HAP-1 (cell line): ENCODE measurements at regions not wholly inside any gene's neighbourhood (a gene's known extent, or its start where the extent isn't known, plus 50 kb on each side); places are given as distances from the start of the nearest gene placed in this dataset.

Experiments used
- DNase-seq, 2 experiments: peaks; one replicate each; pipeline ENCODE4 v3.0.0-alpha.2; 2016 to 2020; ENCODE audit warnings: low spot score in 2 of 2
- H3K27me3 ChIP-seq: fragments of 250-450 bp; sonication (Bioruptor Pico); 2 replicates; pipeline ENCODE4 v1.5.1; 2020; ENCODE audit warnings: low read depth, mild to moderate bottlenecking, moderate library complexity
- H3K36me3 ChIP-seq: fragments of 250-450 bp; sonication (Bioruptor Pico); replicated peaks from 2 replicates; pipeline ENCODE4 v1.5.1; 2020; ENCODE audit warnings: mild to moderate bottlenecking
- H3K4me1 ChIP-seq: fragments of 250-450 bp; sonication (Bioruptor Pico); 2 replicates; pipeline ENCODE4 v1.5.1; 2020; ENCODE audit warnings: mild to moderate bottlenecking
- H3K4me3 ChIP-seq: fragments of 250-450 bp; sonication (Bioruptor Pico); 2 replicates; pipeline ENCODE4 v1.5.1; 2020; ENCODE audit warnings: mild to moderate bottlenecking, moderate library complexity
- H3K9me3 ChIP-seq: fragments of 250-450 bp; sonication (Bioruptor Pico); 2 replicates; pipeline ENCODE4 v1.5.1; 2020; ENCODE audit warnings: mild to moderate bottlenecking, moderate library complexity
- in situ Hi-C: fragments of 300-500 bp; cut with MboI; formaldehyde crosslinking; loops from 3 replicates; pipeline ENCODE4 v1.14.3; 2020; ENCODE audit warnings: low sequenced_read_pairs, inconsistent platforms, mixed read lengths

DNA sequence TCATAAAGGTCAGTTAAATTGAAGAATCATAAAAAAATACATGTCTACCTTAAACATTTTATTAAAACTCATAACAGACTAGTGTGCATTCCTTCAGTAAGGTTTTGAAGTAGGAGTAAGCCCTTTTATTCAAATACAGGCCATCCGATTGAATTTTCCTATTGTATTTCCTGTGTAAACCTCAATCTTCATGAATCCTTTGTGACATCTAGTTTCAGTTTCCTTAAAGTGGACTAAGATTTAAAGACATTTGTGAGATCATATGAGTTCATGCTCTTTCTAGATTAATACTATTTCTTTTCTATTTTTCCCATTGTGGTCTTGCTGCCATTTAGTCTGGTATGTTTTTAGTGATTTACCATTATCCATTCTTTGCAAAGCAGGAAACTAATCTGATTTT, 644.7 kb upstream of the BOD1L1 start:
- Histone ChIP-seq H3K36me3 (no peaks in the 10 kb centered on the region), H3K27me3 (no peaks in the 10 kb centered on the region), H3K9me3 (no peaks in the 10 kb centered on the region), H3K4me1 (no peaks in the 10 kb centered on the region), H3K4me3 (no peak overlapping the region)
- no peak for DNase-seq
- in situ Hi-C loops, result no loop called here

DNA sequence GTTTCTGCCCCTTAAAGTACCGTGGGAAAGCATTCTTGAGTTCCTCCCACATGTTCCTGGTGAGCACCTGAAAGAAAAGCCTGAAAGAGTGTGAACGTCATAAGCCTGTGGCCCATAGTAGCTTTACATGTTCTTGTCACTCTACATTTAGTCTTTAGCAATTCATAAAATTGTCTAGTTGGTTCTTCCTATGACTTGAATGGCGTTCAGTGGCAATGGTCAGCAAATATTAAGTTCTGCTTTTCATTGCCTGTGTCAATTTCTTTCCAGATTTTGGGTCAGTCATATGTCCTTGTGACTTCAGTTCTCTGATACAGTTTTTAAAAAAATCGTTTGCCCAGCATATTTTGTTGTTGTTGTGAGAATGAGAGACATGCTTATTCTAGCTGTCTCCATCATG, 650.0 kb upstream of the BOD1L1 start:
- H3K9me3 ChIP-seq, result no peaks in the 10 kb centered on the region
- in situ Hi-C loops, result no loop called here

DNA sequence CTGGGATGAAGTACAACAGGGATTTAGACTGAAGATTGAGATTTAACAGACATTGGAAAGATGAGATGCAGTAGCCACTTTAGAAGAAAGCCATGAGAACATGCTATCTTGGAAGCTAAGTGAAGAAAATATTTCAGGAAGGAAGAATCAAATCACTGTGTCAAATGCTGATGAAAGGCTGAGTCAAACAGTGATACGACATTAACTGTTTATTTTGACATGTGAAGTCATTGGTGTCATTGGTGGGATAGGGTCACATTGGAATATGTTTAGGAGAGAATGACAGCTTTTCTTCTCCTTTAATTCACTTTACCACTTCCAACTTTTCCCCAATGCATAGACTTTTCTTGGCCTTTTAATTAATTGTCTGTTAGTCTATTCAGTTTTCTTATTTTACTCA, 653.0 kb upstream of the BOD1L1 start:
- no peaks in the 10 kb centered on the region for H3K4me1 ChIP-seq
- DNase-seq, result no peak
- H3K4me3 ChIP-seq, result no peak overlapping the region
- H3K36me3 ChIP-seq, result no peaks in the 10 kb centered on the region
- no peaks in the 10 kb centered on the region for H3K9me3 ChIP-seq
- in situ Hi-C loops, result no loop called here
- no peaks in the 10 kb centered on the region for H3K27me3 ChIP-seq

More for the DNA sequence above, 650.0 kb upstream of the BOD1L1 start:
- no peaks in the 10 kb centered on the region for H3K27me3 ChIP-seq
- no peaks in the 10 kb centered on the region for H3K36me3 ChIP-seq
- H3K4me1 ChIP-seq, result no peaks in the 10 kb centered on the region
- H3K4me3 ChIP-seq, result no peak overlapping the region
- no peak for DNase-seq

DNA sequence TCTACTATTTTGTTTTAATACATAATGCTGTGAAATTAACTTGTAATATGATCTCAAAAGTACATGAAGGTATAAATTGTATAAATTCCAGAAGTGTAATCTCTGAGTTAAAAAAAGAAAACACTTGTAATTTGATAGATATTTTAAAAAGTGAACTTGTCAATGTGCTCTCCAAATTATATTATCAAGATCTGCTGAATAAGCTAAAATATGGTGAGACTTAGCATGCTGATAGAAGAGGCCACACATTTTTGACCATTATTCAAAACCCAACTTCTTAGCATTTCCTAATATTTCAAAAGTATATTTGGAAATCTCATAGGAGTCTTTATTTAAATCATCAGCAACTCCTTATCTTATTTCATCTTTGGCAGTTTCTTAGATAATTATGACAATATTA, 657.1 kb upstream of the BOD1L1 start:
- H3K27me3 ChIP-seq, result no peaks in the 10 kb centered on the region
- no peaks in the 10 kb centered on the region for H3K4me1 ChIP-seq
- H3K9me3 ChIP-seq, result no peaks in the 10 kb centered on the region
- in situ Hi-C loops, result no loop called here
- H3K36me3 ChIP-seq, result no peaks in the 10 kb centered on the region
- no peak for DNase-seq
- H3K4me3 ChIP-seq, result no peak overlapping the region

DNA sequence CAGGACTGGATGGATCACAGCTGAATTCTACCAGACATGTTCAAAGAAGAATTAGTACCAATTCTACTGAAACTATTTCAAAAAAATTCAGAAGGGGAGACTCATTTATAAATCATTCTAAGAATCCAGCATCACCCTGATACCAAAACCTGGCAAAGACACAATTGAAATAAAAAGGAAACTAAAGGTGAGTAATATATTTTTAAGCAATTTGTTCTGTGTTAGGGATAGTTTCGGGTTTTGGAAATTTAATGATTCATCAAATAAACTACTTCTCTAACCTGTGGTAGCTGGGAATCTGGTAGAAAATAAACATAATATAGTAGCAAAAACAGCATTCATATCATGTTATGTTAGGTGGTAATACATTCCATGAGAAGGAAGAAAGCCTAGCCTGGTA, 662.2 kb upstream of the BOD1L1 start:
- in situ Hi-C loops, result no loop called here
- no peaks in the 10 kb centered on the region for H3K27me3 ChIP-seq
- DNase-seq, result no peak

DNA sequence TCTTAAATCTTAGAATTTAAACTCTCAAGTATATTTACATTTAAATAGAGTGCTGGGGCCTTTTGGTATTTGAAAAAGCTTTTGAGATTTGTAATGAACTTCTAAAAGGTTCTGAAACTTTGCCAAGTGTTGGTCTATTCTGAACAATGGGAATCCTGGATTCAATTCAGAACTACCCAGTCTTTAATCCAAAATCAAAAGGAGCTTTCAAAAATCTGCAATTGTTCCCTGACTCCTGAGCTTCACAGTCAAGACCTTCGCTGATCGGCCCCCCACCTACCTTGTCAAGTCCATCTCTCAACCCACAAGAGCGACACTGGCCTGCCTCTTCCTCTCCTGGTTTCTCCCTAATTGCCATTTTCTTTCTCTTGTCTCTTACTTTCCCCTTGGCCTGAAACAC, 666.1 kb upstream of the BOD1L1 start:
- in situ Hi-C loops, result no loop called here
- no peaks in the 10 kb centered on the region for H3K27me3 ChIP-seq
- DNase-seq, result peak; percentile 18 to 44
- H3K4me3 ChIP-seq, result no peak overlapping the region
- no peaks in the 10 kb centered on the region for H3K4me1 ChIP-seq
- no peaks in the 10 kb centered on the region for H3K9me3 ChIP-seq
- no peaks in the 10 kb centered on the region for H3K36me3 ChIP-seq

More for the DNA sequence above, 662.2 kb upstream of the BOD1L1 start:
- Histone ChIP-seq H3K36me3 (no peaks in the 10 kb centered on the region), H3K9me3 (no peaks in the 10 kb centered on the region), H3K4me3 (no peak overlapping the region), H3K4me1 (no peaks in the 10 kb centered on the region)

DNA sequence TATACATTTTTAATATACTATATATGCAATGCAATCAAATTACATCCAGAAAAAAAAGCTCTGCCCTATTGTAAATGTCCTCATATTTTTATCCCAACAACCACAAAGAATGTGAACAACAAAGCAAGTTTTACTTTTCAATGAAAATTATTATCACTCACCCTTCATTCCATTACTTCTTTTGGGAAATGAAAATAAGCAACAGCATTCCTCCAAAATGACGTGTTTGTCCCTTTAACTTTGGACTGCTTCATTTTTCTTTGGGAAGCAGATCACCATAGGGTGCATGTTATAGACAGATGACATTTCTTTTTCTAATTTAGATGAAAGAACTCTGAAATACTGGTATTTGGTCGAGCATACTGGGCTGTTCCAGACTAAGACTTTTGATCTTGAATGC, 667.1 kb upstream of the BOD1L1 start:
- in situ Hi-C loops, result no loop called here
- no peak for DNase-seq

DNA sequence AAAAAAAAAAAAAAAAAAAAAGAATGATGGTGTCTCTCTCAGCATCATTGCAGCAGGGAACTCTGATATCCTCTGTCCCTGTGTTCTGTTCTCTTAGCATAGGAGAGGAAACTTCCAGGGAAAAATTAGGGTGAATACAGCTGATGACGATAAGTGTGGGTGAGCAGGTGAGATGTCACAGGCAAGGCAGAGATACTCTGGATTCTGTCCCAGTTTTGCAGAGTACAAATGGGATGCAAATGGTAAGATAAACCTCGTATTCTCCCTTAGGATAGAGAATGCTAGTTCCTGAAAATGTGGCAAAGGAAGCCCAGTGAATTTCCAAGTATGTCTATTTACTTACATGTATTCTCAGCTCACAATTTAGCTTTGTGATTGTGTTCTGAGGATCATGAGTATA, 671.6 kb upstream of the BOD1L1 start:
- DNase-seq, result no peak
- no peaks in the 10 kb centered on the region for H3K27me3 ChIP-seq
- H3K36me3 ChIP-seq, result no peaks in the 10 kb centered on the region
- in situ Hi-C loops, result no loop called here
- no peaks in the 10 kb centered on the region for H3K9me3 ChIP-seq
- H3K4me1 ChIP-seq, result no peaks in the 10 kb centered on the region
- no peak overlapping the region for H3K4me3 ChIP-seq

More for the DNA sequence above, 667.1 kb upstream of the BOD1L1 start:
- Histone ChIP-seq H3K27me3 (no peaks in the 10 kb centered on the region), H3K9me3 (no peaks in the 10 kb centered on the region), H3K4me3 (no peak overlapping the region), H3K36me3 (no peaks in the 10 kb centered on the region), H3K4me1 (no peaks in the 10 kb centered on the region)

DNA sequence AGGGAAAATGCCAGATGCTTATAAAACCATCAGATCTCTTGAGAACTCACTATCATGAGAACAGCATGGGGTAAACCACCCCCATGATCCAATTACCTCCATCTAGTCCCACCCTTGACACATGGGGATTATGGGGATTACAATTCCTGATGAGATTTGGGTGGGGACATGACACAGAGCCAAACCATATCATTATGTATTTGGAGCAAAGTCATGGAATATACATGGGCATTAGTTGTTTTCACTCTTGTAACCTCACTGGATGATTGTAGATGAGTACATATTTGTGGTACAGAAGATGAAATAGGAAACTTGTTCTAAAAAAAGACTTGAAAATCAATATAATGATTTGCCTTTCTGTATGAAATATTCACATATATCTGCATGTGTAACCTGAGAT, 674.5 kb upstream of the BOD1L1 start:
- H3K36me3 ChIP-seq, result no peaks in the 10 kb centered on the region

DNA sequence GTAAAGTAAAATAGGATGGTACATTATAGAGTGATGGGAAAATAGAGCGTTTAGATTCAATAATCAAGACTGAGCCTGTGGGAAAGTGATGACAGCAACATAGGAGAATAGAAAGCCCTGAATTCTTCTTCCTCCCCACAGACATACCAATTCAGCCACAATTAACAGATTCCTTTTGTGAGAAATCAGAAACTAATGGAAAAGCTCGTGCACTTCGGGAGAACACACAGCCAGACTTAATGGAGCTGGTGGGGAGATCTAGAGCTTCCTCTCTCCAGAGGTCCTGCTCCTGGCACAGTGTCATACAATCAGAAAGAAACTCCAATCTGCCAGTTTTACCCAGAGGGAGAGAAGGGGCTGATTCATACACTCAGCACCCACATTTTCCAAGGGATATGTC, 676.3 kb upstream of the BOD1L1 start:
- DNase-seq, result no peak
- Histone ChIP-seq H3K9me3 (no peaks in the 10 kb centered on the region), H3K36me3 (no peaks in the 10 kb centered on the region), H3K4me3 (no peak overlapping the region), H3K4me1 (no peaks in the 10 kb centered on the region), H3K27me3 (no peaks in the 10 kb centered on the region)
- in situ Hi-C loops, result no loop called here

More for the DNA sequence above, 674.5 kb upstream of the BOD1L1 start:
- Histone ChIP-seq H3K4me1 (no peaks in the 10 kb centered on the region), H3K4me3 (no peak overlapping the region), H3K27me3 (no peaks in the 10 kb centered on the region), H3K9me3 (no peaks in the 10 kb centered on the region)
- in situ Hi-C loops, result no loop called here
- DNase-seq, result no peak

DNA sequence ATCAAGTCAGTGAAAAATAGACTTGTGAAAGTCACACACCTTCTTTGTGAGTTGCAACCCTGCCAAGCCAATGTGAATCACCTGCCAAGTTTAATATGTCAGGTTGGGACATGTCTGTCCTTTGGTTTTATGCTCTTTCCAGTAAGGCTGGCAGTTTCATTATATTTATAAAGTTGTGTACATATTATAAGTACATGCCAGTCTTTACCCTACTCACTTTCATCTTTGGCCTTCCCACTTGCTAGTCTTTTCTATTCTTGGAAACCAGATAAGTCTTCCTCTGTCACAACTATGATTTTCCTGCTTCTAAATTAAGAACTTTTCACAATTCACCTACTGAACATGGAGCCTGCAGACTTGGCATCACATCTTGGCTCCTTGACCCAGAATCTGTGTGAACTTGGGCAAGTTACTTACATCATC, 680.7 kb upstream of the BOD1L1 start:
- H3K4me1 ChIP-seq, result no peaks in the 10 kb centered on the region
- DNase-seq, result no peak
- H3K27me3 ChIP-seq, result no peaks in the 10 kb centered on the region
- no peaks in the 10 kb centered on the region for H3K36me3 ChIP-seq
- no peaks in the 10 kb centered on the region; the same call in 1 of the 2 replicates for H3K9me3 ChIP-seq
- in situ Hi-C loops, result no loop called here
- no peak overlapping the region for H3K4me3 ChIP-seq

DNA sequence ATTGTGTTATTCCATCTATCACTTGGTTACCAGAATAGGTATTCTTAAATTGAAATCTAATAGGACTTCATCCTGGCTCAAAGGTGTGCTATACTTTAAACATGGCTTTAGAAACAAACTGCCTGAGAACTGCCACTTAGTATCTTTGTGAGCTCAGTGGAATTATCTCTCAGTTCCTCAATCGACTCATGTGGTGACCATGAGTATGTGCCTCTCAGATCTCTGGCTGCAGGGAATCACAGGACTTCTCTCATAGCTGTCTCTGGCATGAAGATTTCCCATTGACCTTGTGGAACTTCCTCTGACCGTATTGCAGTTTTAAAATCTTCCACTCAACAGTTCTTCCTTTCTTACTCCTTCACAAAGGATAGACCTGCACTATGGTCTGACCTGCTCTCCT, 681.9 kb upstream of the BOD1L1 start:
- Histone ChIP-seq H3K27me3 (no peaks in the 10 kb centered on the region), H3K4me1 (no peaks in the 10 kb centered on the region), H3K36me3 (no peaks in the 10 kb centered on the region), H3K4me3 (no peak overlapping the region), H3K9me3 (no peaks in the 10 kb centered on the region; the same call in 1 of the 2 replicates)
- in situ Hi-C loops, result no loop called here
- DNase-seq, result no peak

DNA sequence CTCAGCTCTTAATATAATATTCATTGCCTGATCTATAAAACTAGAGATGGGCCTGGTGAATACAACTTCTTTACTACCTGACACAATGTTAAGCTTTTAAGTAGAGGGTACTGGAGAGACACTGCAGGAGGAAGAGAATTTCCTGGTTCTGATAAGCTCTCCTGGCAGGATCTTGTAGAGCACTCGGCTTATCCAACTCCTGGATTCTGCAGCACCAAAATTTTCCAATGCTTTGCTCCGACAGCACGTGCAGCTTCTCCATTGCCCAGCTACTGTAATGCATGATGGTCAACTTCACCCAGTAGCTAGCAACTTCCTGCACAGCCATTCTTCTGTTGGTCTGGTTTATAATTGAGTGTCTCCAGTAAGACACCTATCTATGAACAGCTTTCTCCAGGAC, 686.2 kb upstream of the BOD1L1 start:
- no peak overlapping the region for H3K4me3 ChIP-seq
- no peaks in the 10 kb centered on the region for H3K4me1 ChIP-seq
- no peaks in the 10 kb centered on the region; the same call in 1 of the 2 replicates for H3K9me3 ChIP-seq
- in situ Hi-C loops, result no loop called here
- no peaks in the 10 kb centered on the region for H3K36me3 ChIP-seq
- no peak for DNase-seq
- H3K27me3 ChIP-seq, result no peaks in the 10 kb centered on the region

DNA sequence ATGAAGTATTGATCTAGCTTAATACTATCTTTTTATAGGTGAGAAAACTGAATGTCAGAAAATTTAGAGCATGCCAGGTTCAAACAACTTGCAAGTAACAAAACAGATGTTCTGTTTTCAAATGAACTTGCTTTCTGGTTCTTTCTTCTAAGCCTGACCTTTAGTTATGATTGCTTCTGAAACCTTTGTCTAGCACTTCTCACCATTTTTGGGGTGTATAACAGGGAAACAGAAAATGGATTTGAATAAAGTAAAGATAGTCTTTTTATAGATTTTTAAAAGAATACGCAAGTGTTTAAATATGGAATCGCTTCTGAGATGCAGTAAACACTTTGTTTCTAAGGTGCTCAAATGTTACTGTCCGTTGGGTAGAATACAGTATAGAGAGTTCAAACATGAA, 687.2 kb upstream of the CPEB2 start:
- Histone ChIP-seq H3K36me3 (no peaks in the 10 kb centered on the region), H3K27me3 (no peaks in the 10 kb centered on the region), H3K4me1 (no peaks in the 10 kb centered on the region), H3K4me3 (no peak overlapping the region), H3K9me3 (no peaks in the 10 kb centered on the region; the same call in 1 of the 2 replicates)
- in situ Hi-C loops, result no loop called here
- DNase-seq, result no peak

DNA sequence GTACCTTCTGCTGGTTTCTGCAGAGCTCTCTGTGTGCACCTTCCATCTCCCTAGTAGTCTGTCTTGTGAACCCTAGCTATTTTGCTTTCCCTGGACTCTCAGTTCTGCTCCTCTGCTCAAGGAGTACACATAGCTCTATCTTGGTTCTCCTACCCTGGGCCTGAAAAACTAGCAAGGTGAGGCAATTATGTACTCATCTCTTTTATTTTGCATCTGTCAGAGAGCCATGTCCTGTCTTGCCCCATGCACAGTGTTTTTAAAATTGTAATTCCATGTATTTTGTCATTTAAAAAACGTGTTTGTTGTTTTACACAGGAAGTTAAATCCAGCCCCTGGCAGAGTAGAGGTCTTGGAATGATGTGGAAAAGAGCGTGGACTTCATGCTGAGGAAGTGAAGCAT, 684.9 kb upstream of the CPEB2 start:
- in situ Hi-C loops, result no loop called here
- H3K4me1 ChIP-seq, result no peaks in the 10 kb centered on the region
- H3K9me3 ChIP-seq, result no peaks in the 10 kb centered on the region
- no peaks in the 10 kb centered on the region for H3K27me3 ChIP-seq
- no peak overlapping the region for H3K4me3 ChIP-seq
- H3K36me3 ChIP-seq, result no peaks in the 10 kb centered on the region
- DNase-seq, result no peak
